ENCODE measurements at regions not wholly inside any gene's neighbourhood (a gene's known extent, or its start where the extent isn't known, plus 50 kb on each side); places are given as distances from the start of the nearest gene placed in this dataset.

GRCh38 chr4:180790471-180790870 is 1452.7 kb upstream of the TENM3 start:
- no peaks in the 10 kb centered on the region for H3K27me3 ChIP-seq (replicated peaks in 1 of 7)
- no peak overlapping the region for H3K4me3 ChIP-seq
- peaks cover 0 to 4% (median 0%) of the 10 kb centered on the region in 6 donors for H3K4me1 ChIP-seq
- no peaks in the 10 kb centered on the region for H3K36me3 ChIP-seq
- H3K27ac ChIP-seq, result no peak overlapping the region
- DNase-seq, result no peak
- 54 to 70% (median 63%) methylated on average over 3 of the region's 3 CpGs for WGBS, 5 donors
- no peaks in the 10 kb centered on the region for H3K9me3 ChIP-seq
- intact Hi-C loops (cut with DNase I; ENCODE audit: low total_unique reads), result no loop called here
- TF ChIP-seq POLR2A (IDR thresholded peaks at IDR 0.05) (no peak), CTCF (IDR thresholded peaks at IDR 0.05 in 8 of 11, conservative IDR thresholded peaks at IDR 0.05 in 3 of 11) (no peak), POLR2AphosphoS5 (IDR thresholded peaks at IDR 0.05) (no peak)

GRCh38 chr4:180792541-180792940 is 1450.7 kb upstream of the TENM3 start:
- Histone ChIP-seq H3K27ac (peak overlapping the region in 2 of 8 donors; percentile 17 to 47), H3K27me3 (replicated peaks in 1 of 7) (no peaks in the 10 kb centered on the region), H3K4me3 (no peak overlapping the region), H3K4me1 (peaks cover 0 to 4% (median 0%) of the 10 kb centered on the region in 6 donors), H3K36me3 (no peaks in the 10 kb centered on the region), H3K9me3 (no peaks in the 10 kb centered on the region)
- no peak for DNase-seq
- TF ChIP-seq CTCF (IDR thresholded peaks at IDR 0.05 in 8 of 11, conservative IDR thresholded peaks at IDR 0.05 in 3 of 11) (no peak), POLR2A (IDR thresholded peaks at IDR 0.05) (no peak), POLR2AphosphoS5 (IDR thresholded peaks at IDR 0.05) (no peak)
- intact Hi-C loops (cut with DNase I; ENCODE audit: low total_unique reads), result no loop called here

- Histone ChIP-seq H3K27ac (peak overlapping the region in 2 of 8 donors; percentile 13 to 43), H3K4me1 (peaks cover 0 to 4% (median 0%) of the 10 kb centered on the region in 6 donors), H3K36me3 (no peaks in the 10 kb centered on the region), H3K9me3 (no peaks in the 10 kb centered on the region), H3K27me3 (replicated peaks in 1 of 7) (no peaks in the 10 kb centered on the region), H3K4me3 (no peak overlapping the region)
- intact Hi-C loops (cut with DNase I; ENCODE audit: low total_unique reads), result no loop called here
- TF ChIP-seq CTCF (IDR thresholded peaks at IDR 0.05 in 8 of 11, conservative IDR thresholded peaks at IDR 0.05 in 3 of 11), result no peak
- no peak for TF ChIP-seq POLR2A (IDR thresholded peaks at IDR 0.05)
- WGBS, 5 donors, result 56 to 84% (median 73%) methylated on average over 2 of the region's 2 CpGs
- no peak for DNase-seq
Observed at GRCh38 chr4:180794333-180794732, 1448.9 kb upstream of the TENM3 start.

GRCh38 chr4:180798036-180798577 is 1445.1 kb upstream of the TENM3 start:
- no peak overlapping the region for H3K27ac ChIP-seq
- TF ChIP-seq POLR2A (IDR thresholded peaks at IDR 0.05) (no peak), CTCF (IDR thresholded peaks at IDR 0.05 in 8 of 11, conservative IDR thresholded peaks at IDR 0.05 in 3 of 11) (no peak), POLR2AphosphoS5 (IDR thresholded peaks at IDR 0.05) (no peak)
- no peak overlapping the region for H3K4me3 ChIP-seq
- H3K27me3 ChIP-seq (replicated peaks in 1 of 7), result no peaks in the 10 kb centered on the region
- H3K36me3 ChIP-seq, result no peaks in the 10 kb centered on the region
- no peaks in the 10 kb centered on the region for H3K4me1 ChIP-seq
- H3K9me3 ChIP-seq, result no peaks in the 10 kb centered on the region
- WGBS, 5 donors, result 69 to 82% (median 74%) methylated on average over 4 of the region's 4 CpGs
- intact Hi-C loops (cut with DNase I; ENCODE audit: low total_unique reads), result no loop called here
- no peak for DNase-seq
